ENCODE measurements at regions not wholly inside any gene's neighbourhood (a gene's known extent, or its start where the extent isn't known, plus 50 kb on each side); places are given as distances from the start of the nearest gene placed in this dataset.

DNA sequence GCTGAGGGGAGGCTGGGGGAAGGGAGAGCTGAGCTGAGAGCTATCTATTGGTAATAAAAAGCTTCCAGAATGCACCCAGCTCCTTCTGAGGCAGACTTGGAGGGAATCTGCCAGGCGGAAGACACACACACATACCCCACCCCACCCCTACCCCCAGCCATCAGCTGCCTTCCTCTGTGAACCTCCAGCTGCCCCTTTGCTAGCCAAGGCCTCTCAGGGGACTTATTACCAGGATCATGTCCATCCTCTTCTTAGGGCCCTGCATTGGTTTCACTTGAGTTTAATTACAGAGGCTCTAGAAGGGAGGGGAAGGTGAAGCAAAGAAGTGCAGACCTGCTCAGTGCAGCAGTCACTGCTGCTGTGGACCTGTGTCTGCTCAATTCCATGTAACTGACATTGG is 156.4 kb downstream of the OMA1 start:
- TF ChIP-seq, protein P1, sequence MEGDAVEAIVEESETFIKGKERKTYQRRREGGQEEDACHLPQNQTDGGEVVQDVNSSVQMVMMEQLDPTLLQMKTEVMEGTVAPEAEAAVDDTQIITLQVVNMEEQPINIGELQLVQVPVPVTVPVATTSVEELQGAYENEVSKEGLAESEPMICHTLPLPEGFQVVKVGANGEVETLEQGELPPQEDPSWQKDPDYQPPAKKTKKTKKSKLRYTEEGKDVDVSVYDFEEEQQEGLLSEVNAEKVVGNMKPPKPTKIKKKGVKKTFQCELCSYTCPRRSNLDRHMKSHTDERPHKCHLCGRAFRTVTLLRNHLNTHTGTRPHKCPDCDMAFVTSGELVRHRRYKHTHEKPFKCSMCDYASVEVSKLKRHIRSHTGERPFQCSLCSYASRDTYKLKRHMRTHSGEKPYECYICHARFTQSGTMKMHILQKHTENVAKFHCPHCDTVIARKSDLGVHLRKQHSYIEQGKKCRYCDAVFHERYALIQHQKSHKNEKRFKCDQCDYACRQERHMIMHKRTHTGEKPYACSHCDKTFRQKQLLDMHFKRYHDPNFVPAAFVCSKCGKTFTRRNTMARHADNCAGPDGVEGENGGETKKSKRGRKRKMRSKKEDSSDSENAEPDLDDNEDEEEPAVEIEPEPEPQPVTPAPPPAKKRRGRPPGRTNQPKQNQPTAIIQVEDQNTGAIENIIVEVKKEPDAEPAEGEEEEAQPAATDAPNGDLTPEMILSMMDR (IDR thresholded peaks at IDR 0.05) = no peak
- H3K27me3 Mint-ChIP-seq (ENCODE audit: low read depth) = no peaks in the 10 kb centered on the region

DNA sequence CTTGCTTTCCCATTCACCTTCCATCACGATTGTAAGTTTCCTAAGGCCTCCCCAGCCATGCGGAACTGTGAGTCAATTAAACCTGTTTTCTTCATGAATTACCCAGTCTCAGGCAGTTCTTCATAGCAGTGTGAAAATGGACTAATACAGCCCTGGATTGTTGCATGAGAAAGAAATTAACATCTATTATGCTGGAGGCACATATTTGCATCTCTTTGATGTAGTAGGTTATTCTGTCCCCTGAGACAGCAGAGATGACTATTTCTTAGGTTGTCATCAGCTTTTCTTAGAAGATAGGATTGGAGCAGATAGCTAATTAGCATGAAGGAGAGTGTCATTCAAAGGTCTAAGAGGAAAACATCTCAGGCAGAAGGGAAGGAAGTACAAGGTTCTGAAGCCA is 166.2 kb downstream of the OMA1 start:
- TF ChIP-seq, protein P1 (IDR thresholded peaks at IDR 0.05) = no peak
- Mint-ChIP-seq H3K27me3 (ENCODE audit: low read depth) (peaks cover 3% of the 10 kb centered on the region), H3K9me3 (ENCODE audit: low read depth) (peaks cover 8% of the 10 kb centered on the region), H3K4me1 (ENCODE audit: low read depth) (peaks cover 5% of the 10 kb centered on the region), H3K4me3 (ENCODE audit: unreplicated experiment) (no peak overlapping the region), H3K36me3 (ENCODE audit: low read depth) (no peaks in the 10 kb centered on the region), H3K27ac (ENCODE audit: unreplicated experiment) (no peak overlapping the region)
- no peak for DNase-seq (ENCODE audit: low spot score)

More for the DNA sequence above, 156.4 kb downstream of the OMA1 start:
- DNase-seq (ENCODE audit: low spot score) = no peak
- Mint-ChIP-seq H3K36me3 (ENCODE audit: low read depth) (no peaks in the 10 kb centered on the region), H3K27ac (ENCODE audit: unreplicated experiment) (no peak overlapping the region), H3K9me3 (ENCODE audit: low read depth) (no peaks in the 10 kb centered on the region), H3K4me3 (ENCODE audit: unreplicated experiment) (no peak overlapping the region), H3K4me1 (ENCODE audit: low read depth) (no peaks in the 10 kb centered on the region)

DNA sequence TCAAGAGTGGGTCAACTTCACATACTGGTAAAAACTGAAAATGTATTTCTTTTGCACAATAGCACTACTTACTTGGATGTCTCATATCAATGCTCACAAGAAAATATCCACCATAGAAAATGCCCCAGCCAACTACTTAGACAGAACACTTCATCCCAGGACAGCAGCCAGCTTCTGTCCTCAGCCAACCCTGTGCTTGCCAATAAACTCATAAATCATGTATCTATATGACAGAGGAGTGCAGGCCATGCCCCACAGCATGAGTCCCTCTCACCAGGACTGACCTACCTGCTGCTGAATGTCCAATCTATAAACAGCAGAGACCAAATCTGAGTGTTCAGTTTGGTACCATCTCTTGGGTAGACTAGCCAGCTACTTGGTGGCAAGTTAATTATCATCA is 179.3 kb downstream of the OMA1 start:
- peaks cover 2% of the 10 kb centered on the region for H3K27me3 Mint-ChIP-seq (ENCODE audit: low read depth)
- H3K4me1 Mint-ChIP-seq (ENCODE audit: low read depth) = no peaks in the 10 kb centered on the region
- DNase-seq (ENCODE audit: low spot score) = no peak
- no peak overlapping the region for H3K27ac Mint-ChIP-seq (ENCODE audit: unreplicated experiment)
- H3K4me3 Mint-ChIP-seq (ENCODE audit: unreplicated experiment) = no peak overlapping the region
- no peaks in the 10 kb centered on the region for H3K36me3 Mint-ChIP-seq (ENCODE audit: low read depth)
- TF ChIP-seq, protein P1 (IDR thresholded peaks at IDR 0.05) = no peak
- peaks cover 10% of the 10 kb centered on the region for H3K9me3 Mint-ChIP-seq (ENCODE audit: low read depth)

DNA sequence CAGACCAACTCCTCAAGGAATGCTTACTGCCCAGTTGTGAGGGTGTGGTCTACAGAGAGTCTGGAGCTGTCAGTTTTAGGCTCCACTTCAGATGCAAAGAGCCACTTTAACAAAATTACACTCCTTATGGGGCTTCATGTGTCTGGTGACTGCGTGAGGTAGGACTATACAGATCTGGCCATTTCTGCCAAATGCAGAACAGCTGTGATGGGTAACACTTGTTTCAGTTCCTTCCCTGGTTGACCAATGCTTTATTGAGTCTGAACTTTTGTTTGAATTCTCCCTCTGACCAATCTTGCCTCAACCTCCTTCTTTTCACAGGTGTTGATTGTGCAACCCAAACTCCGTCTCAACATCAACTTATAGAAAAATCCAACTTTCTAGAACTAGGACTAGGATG is 181.2 kb downstream of the OMA1 start:
- no peak for DNase-seq (ENCODE audit: low spot score)
- peaks cover 2% of the 10 kb centered on the region for H3K9me3 Mint-ChIP-seq (ENCODE audit: low read depth)
- peaks cover 2% of the 10 kb centered on the region for H3K27me3 Mint-ChIP-seq (ENCODE audit: low read depth)
- TF ChIP-seq, protein P1 (IDR thresholded peaks at IDR 0.05) = no peak
- H3K36me3 Mint-ChIP-seq (ENCODE audit: low read depth) = no peaks in the 10 kb centered on the region
- no peak overlapping the region for H3K27ac Mint-ChIP-seq (ENCODE audit: unreplicated experiment)
- H3K4me3 Mint-ChIP-seq (ENCODE audit: unreplicated experiment) = no peak overlapping the region
- H3K4me1 Mint-ChIP-seq (ENCODE audit: low read depth) = no peaks in the 10 kb centered on the region

DNA sequence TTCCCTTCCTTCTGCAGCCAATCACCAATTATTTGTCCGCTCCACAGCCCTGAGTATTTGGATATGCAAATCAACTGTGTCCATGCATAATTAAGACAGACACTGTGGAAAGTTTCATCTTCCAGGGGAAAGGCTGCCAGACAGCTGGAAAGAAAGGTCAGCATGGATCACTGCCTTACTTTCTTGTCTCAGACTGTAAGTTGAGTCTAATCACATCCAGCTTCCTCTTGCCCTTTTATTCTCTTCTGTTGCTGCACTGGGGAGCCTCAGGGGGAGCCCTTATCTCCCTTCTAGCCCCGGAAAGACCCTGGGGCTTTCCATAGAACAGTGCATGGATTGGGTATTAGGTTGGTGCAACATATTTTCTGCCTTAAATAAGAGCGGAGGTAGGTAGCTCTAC is 182.9 kb downstream of the OMA1 start:
- TF ChIP-seq, protein P1 (IDR thresholded peaks at IDR 0.05) = no peak
- H3K36me3 Mint-ChIP-seq (ENCODE audit: low read depth) = no peaks in the 10 kb centered on the region
- H3K27me3 Mint-ChIP-seq (ENCODE audit: low read depth) = peaks cover 13% of the 10 kb centered on the region
- DNase-seq (ENCODE audit: low spot score) = no peak
- H3K4me1 Mint-ChIP-seq (ENCODE audit: low read depth) = no peaks in the 10 kb centered on the region
- H3K4me3 Mint-ChIP-seq (ENCODE audit: unreplicated experiment) = no peak overlapping the region
- H3K9me3 Mint-ChIP-seq (ENCODE audit: low read depth) = peaks cover 2% of the 10 kb centered on the region
- no peak overlapping the region for H3K27ac Mint-ChIP-seq (ENCODE audit: unreplicated experiment)

Measured in chondrocyte (in vitro differentiated cells).